NCI-H345 (cell line): ENCODE measurements at regions not wholly inside any gene's neighbourhood (a gene's known extent, or its start where the extent isn't known, plus 50 kb on each side); places are given as distances from the start of the nearest gene placed in this dataset.

Experiments used
- DNase-seq: peaks from one replicate; lab custom pipeline; 2025; lab: John Stamatoyannopoulos, UW

GRCh38 chr9:109950710-109951443 is 170.9 kb downstream of the PALM2AKAP2 start:
- DNase-seq: no peak

- DNase-seq: no peak
Observed at GRCh38 chr9:109953300-109953699, 173.3 kb downstream of the PALM2AKAP2 start.

GRCh38 chr9:109953813-109954497 is 174.0 kb downstream of the PALM2AKAP2 start:
- DNase-seq: no peak

GRCh38 chr9:109956717-109957440 is 176.9 kb downstream of the PALM2AKAP2 start:
- DNase-seq: no peak

GRCh38 chr9:109959679-109960078 is 179.7 kb downstream of the PALM2AKAP2 start:
- no peak for DNase-seq

GRCh38 chr9:109961626-109962025 is 181.6 kb downstream of the PALM2AKAP2 start:
- no peak for DNase-seq

- DNase-seq: no peak
Observed at GRCh38 chr9:109962215-109962614, 182.2 kb downstream of the PALM2AKAP2 start.

- DNase-seq: no peak
Observed at GRCh38 chr9:109963079-109963478, 183.1 kb downstream of the PALM2AKAP2 start.

GRCh38 chr9:109966643-109967368 is 186.8 kb downstream of the PALM2AKAP2 start:
- no peak for DNase-seq

- DNase-seq: no peak
Observed at GRCh38 chr9:109967651-109968642, 187.9 kb downstream of the PALM2AKAP2 start.

GRCh38 chr9:109969011-109969410 is 189.0 kb downstream of the PALM2AKAP2 start:
- no peak for DNase-seq

- no peak for DNase-seq
Observed at GRCh38 chr9:109969573-109970237, 189.7 kb downstream of the PALM2AKAP2 start.

GRCh38 chr9:109971226-109971625 is 191.2 kb downstream of the PALM2AKAP2 start:
- no peak for DNase-seq

- DNase-seq: no peak
Observed at GRCh38 chr9:109972026-109972882, 192.3 kb downstream of the PALM2AKAP2 start.

- no peak for DNase-seq
Observed at GRCh38 chr9:109973336-109973735, 193.3 kb downstream of the PALM2AKAP2 start.

GRCh38 chr9:109974143-109974917 is 194.3 kb downstream of the PALM2AKAP2 start:
- no peak for DNase-seq

GRCh38 chr9:109974918-109975276 is 194.9 kb downstream of the PALM2AKAP2 start:
- no peak for DNase-seq

- DNase-seq: no peak
Observed at GRCh38 chr9:109975574-109976295, 195.7 kb downstream of the PALM2AKAP2 start.
